Esophagus muscularis mucosa (tissue), 3 donors: ENCODE measurements at regions not wholly inside any gene's neighbourhood (a gene's known extent, or its start where the extent isn't known, plus 50 kb on each side); places are given as distances from the start of the nearest gene placed in this dataset.

ENCODE experiments used
- CTCF ChIP-seq, 3 experiments: fragments of 200-600 bp in 2 of 3; fragments of 450-650 bp in 1 of 3; sonication (generic) in 2 of 3; IDR thresholded peaks; one replicate each; pipeline ENCODE4 v1.5.1; 2017 to 2019; ENCODE audit warnings: antibody characterized with exemption in 3 of 3, mild to moderate bottlenecking in 2 of 3, moderate library complexity in 1 of 3
- POLR2A ChIP-seq: fragments of 450-650 bp; IDR thresholded peaks from one replicate; pipeline ENCODE4 v1.6.1; 2017; ENCODE audit warnings: antibody characterized with exemption, moderate library complexity, mild to moderate bottlenecking, low read depth
- POLR2AphosphoS5 ChIP-seq, 2 donors: sonication (generic); formaldehyde crosslinking; IDR thresholded peaks; one replicate each; pipeline ENCODE4 v1.6.1; 2017; ENCODE audit warnings: antibody characterized with exemption in 2 of 2

GRCh38 chr17:65408050-65408449 is 153.4 kb downstream of the AXIN2 start:
- TF ChIP-seq CTCF (IDR thresholded peaks at IDR 0.05) (no peak), POLR2A (no peak), POLR2AphosphoS5 (IDR thresholded peaks at IDR 0.05) (no peak)
